Neural progenitor cell (in vitro differentiated cells): ENCODE measurements at regions not wholly inside any gene's neighbourhood (a gene's known extent, or its start where the extent isn't known, plus 50 kb on each side); places are given as distances from the start of the nearest gene placed in this dataset. TPM values are rescaled to one million over a fixed set of nuclear protein-coding genes. Genes with fewer than 3 reads are reported as not detected.
"Not testable (repeated sequence)": the region's sequence is repeated elsewhere in the genome, so short reads cannot be mapped to it uniquely, and the experiment has no call there.

ENCODE experiments used
- DNase-seq: peaks from one replicate; pipeline ENCODE4 v3.0.0-alpha.2; 2016; ENCODE audit warnings: low spot score
- H2AFZ ChIP-seq: fragments of 200-600 bp; sonication (generic); replicated peaks from 2 replicates; pipeline ENCODE4 v1.6.1; 2016; ENCODE audit warnings: antibody characterized with exemption
- H3F3A ChIP-seq: fragments of 200-600 bp; sonication (generic); 2 replicates; pipeline ENCODE4 v1.6.1; 2016; ENCODE audit warnings: antibody characterized with exemption, low read depth
- H3K27ac ChIP-seq: fragments of 200-600 bp; sonication (generic); 2 replicates; pipeline ENCODE4 v1.5.1; 2016; ENCODE audit warnings: mild to moderate bottlenecking
- H3K27me3 ChIP-seq: fragments of 200-600 bp; sonication (generic); 2 replicates; pipeline ENCODE4 v1.6.1; 2016; ENCODE audit warnings: mild to moderate bottlenecking, moderate library complexity
- H3K36me3 ChIP-seq: fragments of 200-600 bp; sonication (generic); 2 replicates; pipeline ENCODE4 v1.5.1; 2016
- H3K4me1 ChIP-seq: fragments of 200-600 bp; sonication (generic); 2 replicates; pipeline ENCODE4 v1.6.1; 2016; ENCODE audit warnings: mixed run types
- H3K4me2 ChIP-seq: fragments of 200-600 bp; sonication (generic); 2 replicates; pipeline ENCODE4 v1.6.1; 2016
- H3K4me3 ChIP-seq: fragments of 200-600 bp; sonication (generic); 2 replicates; pipeline ENCODE4 v1.5.1; 2016
- H3K79me2 ChIP-seq: fragments of 200-600 bp; sonication (generic); 2 replicates; pipeline ENCODE4 v1.6.1; 2016; ENCODE audit warnings: low read depth
- H3K9ac ChIP-seq: fragments of 200-600 bp; sonication (generic); 2 replicates; pipeline ENCODE4 v1.6.1; 2016
- H3K9me3 ChIP-seq: fragments of 200-600 bp; sonication (generic); 2 replicates; pipeline ENCODE4 v1.5.1; 2016; ENCODE audit warnings: low read depth
- H4K20me1 ChIP-seq: fragments of 200-600 bp; sonication (generic); 2 replicates; pipeline ENCODE4 v1.6.1; 2016; ENCODE audit warnings: low read depth
- H3K27ac Mint-ChIP-seq: 3 replicates; pipeline ENCODE4 v1.8.0; 2021; ENCODE audit warnings: mixed read lengths
- H3K27me3 Mint-ChIP-seq: 2 replicates; pipeline ENCODE4 v1.8.0; 2022; ENCODE audit warnings: low read depth, mild to moderate bottlenecking, inconsistent platforms, moderate library complexity, mixed read lengths; ENCODE audit not compliant: insufficient read depth
- H3K36me3 Mint-ChIP-seq: 3 replicates; pipeline ENCODE4 v1.8.0; 2021; ENCODE audit warnings: mixed read lengths
- H3K4me1 Mint-ChIP-seq: 3 replicates; pipeline ENCODE4 v1.8.0; 2021; ENCODE audit warnings: mixed read lengths
- H3K4me3 Mint-ChIP-seq: 3 replicates; pipeline ENCODE4 v1.8.0; 2021; ENCODE audit warnings: mild to moderate bottlenecking, moderate library complexity, mixed read lengths
- H3K9me3 Mint-ChIP-seq: 3 replicates; pipeline ENCODE4 v1.8.0; 2020; ENCODE audit warnings: mixed read lengths
- small RNA-seq: library from RNA; depleted of rRNA; stranded (forward); fragments of <200 nt; gene quantifications from one replicate; pipeline ENCODE3, GENCODE V24; 2015

DNA sequence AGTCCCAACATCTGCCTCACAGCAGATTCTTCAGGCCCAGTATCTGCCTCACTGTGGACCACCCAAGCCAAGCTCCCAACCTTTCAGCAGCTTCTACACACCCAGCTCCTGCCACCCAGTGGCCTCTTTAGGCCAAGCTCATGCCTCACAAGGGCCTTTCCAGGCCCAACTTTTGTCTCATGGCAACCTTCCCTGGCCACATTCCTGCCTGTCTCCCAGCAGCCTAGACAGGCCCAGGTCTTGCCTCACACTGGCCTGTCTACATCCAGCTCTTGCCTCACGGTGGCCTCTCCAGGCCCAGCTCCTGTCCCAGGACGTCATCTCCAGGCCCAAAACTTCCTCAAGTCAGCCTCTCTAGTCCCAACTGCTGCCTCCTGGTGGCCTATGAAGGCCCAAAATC lies 65.0 kb downstream of the CCDC201 start:
- H3K4me1 Mint-ChIP-seq, H3K27me3 Mint-ChIP-seq, H3K9ac ChIP-seq, H3K27me3 ChIP-seq, DNase-seq, H3F3A ChIP-seq, H3K4me3 ChIP-seq, H3K9me3 Mint-ChIP-seq, H3K4me1 ChIP-seq, H3K4me3 Mint-ChIP-seq, H3K9me3 ChIP-seq, H3K79me2 ChIP-seq, H3K4me2 ChIP-seq, H3K36me3 ChIP-seq, H4K20me1 ChIP-seq, H2AFZ ChIP-seq, H3K27ac Mint-ChIP-seq, H3K36me3 Mint-ChIP-seq, H3K27ac ChIP-seq: not testable (repeated sequence)

DNA sequence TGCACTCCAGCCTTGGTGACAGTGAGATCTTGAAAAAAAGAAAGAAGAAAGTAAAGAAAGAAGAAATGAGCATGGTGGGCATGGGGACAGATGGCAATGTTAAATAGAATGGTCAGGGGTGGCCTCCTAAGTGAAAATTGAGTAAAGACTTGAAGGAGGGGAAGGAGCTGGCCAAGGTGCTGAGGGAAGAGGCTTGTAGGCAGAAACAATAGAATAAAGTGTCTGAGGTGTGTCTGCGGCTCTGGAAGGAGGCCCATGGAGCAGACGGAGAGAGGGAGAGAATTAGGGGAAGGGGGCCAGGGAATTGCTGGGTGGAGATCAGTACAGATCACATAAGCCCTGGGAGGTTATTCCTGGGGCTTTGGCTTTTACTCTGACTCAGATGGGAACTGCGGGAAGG lies 70.7 kb downstream of the CCDC201 start:
- H3K79me2 ChIP-seq, H3K36me3 ChIP-seq, H3K9me3 Mint-ChIP-seq, H4K20me1 ChIP-seq, H3K4me2 ChIP-seq, H3K4me3 Mint-ChIP-seq, H3K9me3 ChIP-seq, H3K27me3 ChIP-seq, H3F3A ChIP-seq, H3K4me3 ChIP-seq, H3K9ac ChIP-seq, H3K4me1 ChIP-seq, H3K4me1 Mint-ChIP-seq, H3K27me3 Mint-ChIP-seq, H3K36me3 Mint-ChIP-seq, H3K27ac Mint-ChIP-seq, H2AFZ ChIP-seq, H3K27ac ChIP-seq: not testable (repeated sequence)
- DNase-seq, result peak; percentile 18

DNA sequence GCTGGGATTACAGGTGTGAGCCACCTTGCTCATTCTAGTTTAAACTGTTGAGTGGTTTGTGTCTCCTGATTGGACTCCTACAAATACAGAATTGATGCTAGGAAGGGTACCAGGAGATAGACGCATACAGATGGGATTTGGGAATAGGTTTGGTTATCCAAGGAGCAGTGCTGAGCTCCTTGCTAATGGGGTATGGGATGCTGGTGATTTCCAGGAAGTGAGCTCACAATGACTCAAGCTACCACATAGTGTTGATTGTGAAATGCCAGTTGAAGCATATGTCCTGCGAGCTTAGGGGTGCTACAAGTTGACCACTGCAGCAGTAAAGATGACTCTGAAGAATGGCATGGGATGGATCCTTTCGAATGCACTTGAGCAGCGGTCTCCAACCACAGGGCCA lies 75.6 kb downstream of the CCDC201 start:
- not testable (repeated sequence) for H3F3A ChIP-seq, H3K36me3 Mint-ChIP-seq, H3K4me3 Mint-ChIP-seq, H3K27me3 ChIP-seq, H3K4me1 Mint-ChIP-seq, H3K27ac ChIP-seq, H3K9me3 ChIP-seq, H3K36me3 ChIP-seq, H3K27me3 Mint-ChIP-seq, H3K4me1 ChIP-seq, H3K4me3 ChIP-seq, H3K79me2 ChIP-seq, H2AFZ ChIP-seq, H3K9ac ChIP-seq, H3K27ac Mint-ChIP-seq, H3K9me3 Mint-ChIP-seq, DNase-seq, H3K4me2 ChIP-seq, H4K20me1 ChIP-seq

DNA sequence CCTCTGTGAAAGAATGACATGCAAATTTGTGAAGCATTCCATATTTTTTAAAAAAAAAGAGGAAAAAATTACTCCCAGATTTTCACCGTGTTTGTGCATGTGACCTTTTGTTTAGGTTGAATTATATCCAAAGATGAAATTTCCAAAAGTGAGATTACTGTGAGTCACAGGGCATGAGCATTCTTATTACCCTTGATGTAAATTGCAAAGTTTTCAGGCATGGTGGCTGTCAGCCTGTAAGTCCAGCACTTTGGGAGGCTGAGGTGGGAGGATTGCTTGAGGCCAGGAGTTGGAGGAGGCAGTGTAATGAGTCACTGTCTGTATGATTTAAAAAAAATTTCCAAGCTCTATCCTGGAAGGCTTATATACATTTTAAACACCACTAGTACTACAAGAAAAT lies 83.2 kb downstream of the CCDC201 start:
- H3K9ac ChIP-seq, H3K9me3 ChIP-seq, H3K4me1 Mint-ChIP-seq, H3K79me2 ChIP-seq, H3F3A ChIP-seq, H3K4me3 ChIP-seq, H3K4me1 ChIP-seq, H4K20me1 ChIP-seq, H3K27ac Mint-ChIP-seq, H3K27me3 Mint-ChIP-seq, H3K4me2 ChIP-seq, H2AFZ ChIP-seq, H3K4me3 Mint-ChIP-seq, H3K9me3 Mint-ChIP-seq, H3K36me3 Mint-ChIP-seq, H3K36me3 ChIP-seq, DNase-seq, H3K27ac ChIP-seq, H3K27me3 ChIP-seq: not testable (repeated sequence)

- not testable (repeated sequence) for H3K4me3 ChIP-seq, H3K79me2 ChIP-seq, DNase-seq, H2AFZ ChIP-seq, H3K4me3 Mint-ChIP-seq, H4K20me1 ChIP-seq, H3K4me1 ChIP-seq, H3K27ac Mint-ChIP-seq, H3K36me3 Mint-ChIP-seq, H3K36me3 ChIP-seq, H3K27me3 ChIP-seq, H3K9me3 ChIP-seq, H3K27ac ChIP-seq, H3K9me3 Mint-ChIP-seq, H3K4me2 ChIP-seq, H3K9ac ChIP-seq, H3K27me3 Mint-ChIP-seq, H3F3A ChIP-seq, H3K4me1 Mint-ChIP-seq
Measured at GRCh38 chr7:45785724-45786123, 87.2 kb downstream of the CCDC201 start.

- not testable (repeated sequence) for H3K9me3 Mint-ChIP-seq
Measured at GRCh38 chr7:45784775-45785174, 88.1 kb downstream of the CCDC201 start.

More at GRCh38 chr7:45784775-45785174, 88.1 kb downstream of the CCDC201 start:
- not testable (repeated sequence) for H3K4me3 Mint-ChIP-seq, H3K4me3 ChIP-seq, H3K79me2 ChIP-seq, H3K27me3 ChIP-seq, H3K4me1 Mint-ChIP-seq, H3K9me3 ChIP-seq, DNase-seq, H3K27me3 Mint-ChIP-seq, H3K36me3 Mint-ChIP-seq, H3K4me2 ChIP-seq, H3F3A ChIP-seq, H3K36me3 ChIP-seq, H3K9ac ChIP-seq, H3K4me1 ChIP-seq, H2AFZ ChIP-seq, H3K27ac Mint-ChIP-seq, H3K27ac ChIP-seq, H4K20me1 ChIP-seq

Small RNA genes lying in the stretch of these regions (small RNA-seq; reads per million reads assigned to genes)
- not detected for gene RNU6-241P
